Peyer's patch (tissue), 4 donors: ENCODE measurements at regions not wholly inside any gene's neighbourhood (a gene's known extent, or its start where the extent isn't known, plus 50 kb on each side); places are given as distances from the start of the nearest gene placed in this dataset.

ENCODE experiments used
- DNase-seq, 3 donors: peaks; one replicate each; pipeline ENCODE4 v3.0.0-alpha.2; 2017 to 2019
- H3K27ac ChIP-seq, 4 donors: fragments of 200-600 bp; sonication (generic); one replicate each; pipeline ENCODE4 v1.5.1; 2016 to 2019
- H3K27me3 ChIP-seq, 2 donors: fragments of 200-600 bp; sonication (generic); one replicate each; pipeline ENCODE4 v1.5.1; 2019
- H3K36me3 ChIP-seq, 3 donors: fragments of 200-600 bp; sonication (generic); one replicate each; pipeline ENCODE4 v1.5.1; 2016 to 2019
- H3K4me1 ChIP-seq, 4 donors: fragments of 200-600 bp; sonication (generic); one replicate each; pipeline ENCODE4 v1.5.1; 2016 to 2019
- H3K4me3 ChIP-seq, 4 donors: fragments of 200-600 bp; sonication (generic); 1 replicate in 3 of 4; 2 replicates in 1 of 4; pipeline ENCODE4 v1.5.1; 2016 to 2019; ENCODE audit warnings: mild to moderate bottlenecking in 1 of 4
- H3K9me3 ChIP-seq, 4 donors: fragments of 200-600 bp; sonication (generic); one replicate each; pipeline ENCODE4 v1.5.1; 2016 to 2019; ENCODE audit warnings: mild to moderate bottlenecking in 1 of 4
- POLR2A ChIP-seq, 2 donors: fragments of 450-650 bp; IDR thresholded peaks; one replicate each; pipeline ENCODE4 v1.5.1; 2017; ENCODE audit warnings: antibody characterized with exemption in 2 of 2, mild to moderate bottlenecking in 2 of 2, moderate library complexity in 2 of 2
- TF ChIP-seq, protein P1 (sequence below), 6 experiments: fragments of 450-650 bp in 4 of 6; fragments of 200-600 bp in 2 of 6; sonication (generic) in 1 of 6; IDR thresholded peaks; one replicate each; pipeline ENCODE4 v1.5.1; 2017 to 2019; ENCODE audit warnings: antibody characterized with exemption in 6 of 6, mild to moderate bottlenecking in 3 of 6, moderate library complexity in 1 of 6

DNA sequence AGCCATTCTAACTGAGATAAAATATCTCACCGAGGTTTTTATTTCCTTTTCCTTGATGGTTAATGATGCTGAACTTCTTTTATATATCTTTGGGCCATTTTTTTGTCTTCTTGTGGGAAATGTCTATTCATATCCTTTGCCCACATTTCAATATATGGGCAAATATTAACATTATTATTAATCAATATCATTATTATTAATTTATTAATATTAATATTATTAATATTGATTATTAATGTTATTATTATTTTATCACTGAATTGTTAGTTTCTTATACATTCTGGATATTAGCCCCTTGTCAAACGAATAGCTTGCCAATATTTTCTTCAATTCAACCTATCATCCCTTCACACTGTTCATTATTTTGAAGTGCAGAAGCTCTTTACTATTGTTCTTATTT lies 2203.6 kb downstream of the PCDH9 start:
- no peak overlapping the region for H3K27ac ChIP-seq
- DNase-seq = no peak
- no peaks in the 10 kb centered on the region for H3K27me3 ChIP-seq
- no peaks in the 10 kb centered on the region for H3K4me1 ChIP-seq
- no peaks in the 10 kb centered on the region for H3K36me3 ChIP-seq
- peaks cover 0 to 6% (median 0%) of the 10 kb centered on the region in 4 donors for H3K9me3 ChIP-seq
- H3K4me3 ChIP-seq = no peak overlapping the region
- TF ChIP-seq, protein P1, sequence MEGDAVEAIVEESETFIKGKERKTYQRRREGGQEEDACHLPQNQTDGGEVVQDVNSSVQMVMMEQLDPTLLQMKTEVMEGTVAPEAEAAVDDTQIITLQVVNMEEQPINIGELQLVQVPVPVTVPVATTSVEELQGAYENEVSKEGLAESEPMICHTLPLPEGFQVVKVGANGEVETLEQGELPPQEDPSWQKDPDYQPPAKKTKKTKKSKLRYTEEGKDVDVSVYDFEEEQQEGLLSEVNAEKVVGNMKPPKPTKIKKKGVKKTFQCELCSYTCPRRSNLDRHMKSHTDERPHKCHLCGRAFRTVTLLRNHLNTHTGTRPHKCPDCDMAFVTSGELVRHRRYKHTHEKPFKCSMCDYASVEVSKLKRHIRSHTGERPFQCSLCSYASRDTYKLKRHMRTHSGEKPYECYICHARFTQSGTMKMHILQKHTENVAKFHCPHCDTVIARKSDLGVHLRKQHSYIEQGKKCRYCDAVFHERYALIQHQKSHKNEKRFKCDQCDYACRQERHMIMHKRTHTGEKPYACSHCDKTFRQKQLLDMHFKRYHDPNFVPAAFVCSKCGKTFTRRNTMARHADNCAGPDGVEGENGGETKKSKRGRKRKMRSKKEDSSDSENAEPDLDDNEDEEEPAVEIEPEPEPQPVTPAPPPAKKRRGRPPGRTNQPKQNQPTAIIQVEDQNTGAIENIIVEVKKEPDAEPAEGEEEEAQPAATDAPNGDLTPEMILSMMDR (IDR thresholded peaks at IDR 0.05) = no peak
- TF ChIP-seq POLR2A (IDR thresholded peaks at IDR 0.05) = no peak

- H3K9me3 ChIP-seq = no peaks in the 10 kb centered on the region
- no peaks in the 10 kb centered on the region for H3K36me3 ChIP-seq
- H3K4me3 ChIP-seq = no peak overlapping the region
- H3K4me1 ChIP-seq = no peaks in the 10 kb centered on the region
- no peak for DNase-seq
- no peak overlapping the region for H3K27ac ChIP-seq
- no peaks in the 10 kb centered on the region for H3K27me3 ChIP-seq
- no peak for TF ChIP-seq POLR2A (IDR thresholded peaks at IDR 0.05)
- TF ChIP-seq, protein P1 (IDR thresholded peaks at IDR 0.05) = no peak
These were observed 2218.8 kb downstream of the PCDH9 start for GRCh38 chr13:65011378-65011777.

DNA sequence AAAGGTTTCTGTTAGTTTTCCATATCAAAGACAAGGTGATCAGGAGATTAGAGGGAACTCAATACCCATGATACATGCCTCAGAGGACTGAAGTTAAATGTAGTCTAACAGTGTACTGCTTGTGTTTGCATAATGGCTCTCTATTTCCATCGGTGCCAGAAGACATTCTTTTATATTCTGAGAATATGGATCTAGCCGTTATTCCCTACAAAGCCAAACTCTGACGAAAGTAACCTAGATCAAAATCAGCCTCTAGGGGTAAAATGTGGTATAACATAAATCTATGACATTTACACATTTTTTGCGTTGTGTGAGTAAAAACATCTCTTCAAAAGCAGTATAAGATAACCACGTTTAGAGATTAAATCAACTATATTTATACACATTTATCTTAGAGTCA lies 2232.7 kb downstream of the PCDH9 start:
- H3K4me3 ChIP-seq = no peak overlapping the region
- H3K27me3 ChIP-seq = no peaks in the 10 kb centered on the region
- no peak overlapping the region for H3K27ac ChIP-seq
- no peak for TF ChIP-seq POLR2A (IDR thresholded peaks at IDR 0.05)
- TF ChIP-seq, protein P1 (IDR thresholded peaks at IDR 0.05) = no peak
- no peak for DNase-seq
- no peaks in the 10 kb centered on the region for H3K9me3 ChIP-seq
- no peaks in the 10 kb centered on the region for H3K4me1 ChIP-seq
- no peaks in the 10 kb centered on the region for H3K36me3 ChIP-seq

DNA sequence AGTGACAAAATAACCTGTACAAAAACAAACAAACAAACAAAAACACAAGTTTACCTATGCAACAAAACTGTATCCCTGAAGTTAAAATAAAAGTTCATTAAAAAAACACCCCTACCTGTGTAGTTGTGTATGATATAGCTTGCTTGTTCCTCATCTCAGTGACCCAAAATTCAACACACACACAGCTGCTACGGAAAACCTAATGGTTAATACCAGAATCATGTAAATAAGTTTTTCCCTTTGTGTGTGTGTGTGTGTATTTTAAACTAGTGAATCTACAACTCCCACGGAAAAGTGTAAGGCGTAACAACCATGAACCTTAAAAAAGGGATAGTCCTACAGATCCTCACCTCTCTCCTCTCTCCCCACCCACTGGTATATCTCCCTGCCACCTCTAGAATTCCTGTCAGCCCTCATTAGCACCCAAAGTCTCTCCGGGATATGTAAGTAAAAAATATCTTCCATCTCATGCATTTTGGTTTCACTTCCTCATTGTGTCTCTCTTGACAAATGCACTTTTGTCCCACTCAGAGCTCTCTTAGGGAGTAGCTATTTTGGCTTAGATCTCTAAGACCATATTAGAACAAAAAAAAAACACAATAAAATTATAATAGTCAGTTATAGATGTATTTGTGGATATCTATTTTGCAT lies 2236.5 kb downstream of the PCDH9 start:
- Histone ChIP-seq H3K27ac (no peak overlapping the region), H3K4me3 (no peak overlapping the region), H3K36me3 (no peaks in the 10 kb centered on the region), H3K4me1 (no peaks in the 10 kb centered on the region), H3K9me3 (no peaks in the 10 kb centered on the region), H3K27me3 (no peaks in the 10 kb centered on the region)
- TF ChIP-seq, protein P1 (IDR thresholded peaks at IDR 0.05) = no peak
- TF ChIP-seq POLR2A (IDR thresholded peaks at IDR 0.05) = no peak
- DNase-seq = no peak

GRCh38 chr13:64992314-64992713 lies 2237.8 kb downstream of the PCDH9 start:
- DNase-seq = no peak
- no peaks in the 10 kb centered on the region for H3K27me3 ChIP-seq
- H3K9me3 ChIP-seq = no peaks in the 10 kb centered on the region
- TF ChIP-seq, protein P1 (IDR thresholded peaks at IDR 0.05) = no peak
- TF ChIP-seq POLR2A (IDR thresholded peaks at IDR 0.05) = no peak
- H3K36me3 ChIP-seq = no peaks in the 10 kb centered on the region
- no peak overlapping the region for H3K4me3 ChIP-seq
- H3K27ac ChIP-seq = no peak overlapping the region
- H3K4me1 ChIP-seq = no peaks in the 10 kb centered on the region

- Histone ChIP-seq H3K27me3 (no peaks in the 10 kb centered on the region), H3K4me3 (no peak overlapping the region), H3K36me3 (no peaks in the 10 kb centered on the region), H3K27ac (no peak overlapping the region), H3K9me3 (peaks cover 0 to 6% (median 0%) of the 10 kb centered on the region in 4 donors), H3K4me1 (no peaks in the 10 kb centered on the region)
- DNase-seq = no peak
- TF ChIP-seq POLR2A (IDR thresholded peaks at IDR 0.05) = no peak
- TF ChIP-seq, protein P1 (IDR thresholded peaks at IDR 0.05) = no peak
These were observed 2245.1 kb downstream of the PCDH9 start for GRCh38 chr13:64985075-64985474.
